ENCODE measurements at regions not wholly inside any gene's neighbourhood (a gene's known extent, or its start where the extent isn't known, plus 50 kb on each side); places are given as distances from the start of the nearest gene placed in this dataset.

- Mint-ChIP-seq H3K4me3 (no peak overlapping the region), H3K9me3 (no peaks in the 10 kb centered on the region), H3K27me3 (ENCODE audit: low read depth) (peaks cover 2% of the 10 kb centered on the region), H3K36me3 (ENCODE audit: insufficient read depth) (no peaks in the 10 kb centered on the region), H3K4me1 (ENCODE audit: low read depth) (no peaks in the 10 kb centered on the region)
- DNase-seq (no peak), ATAC-seq (no peak)
Observed at GRCh38 chr7:21192657-21193056, 235.2 kb upstream of the SP4 start.

- Mint-ChIP-seq H3K4me3 (no peak overlapping the region), H3K36me3 (ENCODE audit: insufficient read depth) (no peaks in the 10 kb centered on the region), H3K27me3 (ENCODE audit: low read depth) (peaks cover 2% of the 10 kb centered on the region), H3K4me1 (ENCODE audit: low read depth) (no peaks in the 10 kb centered on the region), H3K9me3 (no peaks in the 10 kb centered on the region)
- ATAC-seq (no peak), DNase-seq (no peak)
Observed at GRCh38 chr7:21193895-21194294, 234.0 kb upstream of the SP4 start.

GRCh38 chr7:21194936-21195335, 232.9 kb upstream of the SP4 start:
- Mint-ChIP-seq H3K4me3 (no peak overlapping the region), H3K36me3 (ENCODE audit: insufficient read depth) (no peaks in the 10 kb centered on the region), H3K9me3 (no peaks in the 10 kb centered on the region), H3K27me3 (ENCODE audit: low read depth) (no peaks in the 10 kb centered on the region), H3K4me1 (ENCODE audit: low read depth) (no peaks in the 10 kb centered on the region)
- ATAC-seq (no peak), DNase-seq (no peak)

- H3K4me1 Mint-ChIP-seq (ENCODE audit: low read depth), result no peaks in the 10 kb centered on the region
- ATAC-seq, result no peak
- H3K4me3 Mint-ChIP-seq, result no peak overlapping the region
- H3K9me3 Mint-ChIP-seq, result no peaks in the 10 kb centered on the region
- H3K36me3 Mint-ChIP-seq (ENCODE audit: insufficient read depth), result no peaks in the 10 kb centered on the region
- peaks cover 2% of the 10 kb centered on the region for H3K27me3 Mint-ChIP-seq (ENCODE audit: low read depth)
- DNase-seq, result no peak
Observed at GRCh38 chr7:21198921-21199320, 229.0 kb upstream of the SP4 start.

- H3K27me3 Mint-ChIP-seq (ENCODE audit: low read depth), result peaks cover 2% of the 10 kb centered on the region
- ATAC-seq, result no peak
- H3K9me3 Mint-ChIP-seq, result no peaks in the 10 kb centered on the region
- no peaks in the 10 kb centered on the region for H3K36me3 Mint-ChIP-seq (ENCODE audit: insufficient read depth)
- DNase-seq, result no peak
- no peak overlapping the region for H3K4me3 Mint-ChIP-seq
- H3K4me1 Mint-ChIP-seq (ENCODE audit: low read depth), result no peaks in the 10 kb centered on the region
Observed at GRCh38 chr7:21200503-21200902, 227.4 kb upstream of the SP4 start.

GRCh38 chr7:21214657-21215056, 213.2 kb upstream of the SP4 start:
- Mint-ChIP-seq H3K9me3 (no peaks in the 10 kb centered on the region), H3K4me1 (ENCODE audit: low read depth) (no peaks in the 10 kb centered on the region), H3K4me3 (no peak overlapping the region), H3K27me3 (ENCODE audit: low read depth) (peaks cover 10% of the 10 kb centered on the region), H3K36me3 (ENCODE audit: insufficient read depth) (no peaks in the 10 kb centered on the region)
- ATAC-seq (no peak), DNase-seq (no peak)

GRCh38 chr7:21215307-21215706, 212.6 kb upstream of the SP4 start:
- H3K4me1 Mint-ChIP-seq (ENCODE audit: low read depth), result no peaks in the 10 kb centered on the region
- no peaks in the 10 kb centered on the region for H3K9me3 Mint-ChIP-seq
- no peak for ATAC-seq
- H3K36me3 Mint-ChIP-seq (ENCODE audit: insufficient read depth), result no peaks in the 10 kb centered on the region
- H3K4me3 Mint-ChIP-seq, result no peak overlapping the region
- peaks cover 8% of the 10 kb centered on the region for H3K27me3 Mint-ChIP-seq (ENCODE audit: low read depth)
- no peak for DNase-seq

- Mint-ChIP-seq H3K4me3 (no peak overlapping the region), H3K9me3 (no peaks in the 10 kb centered on the region), H3K4me1 (ENCODE audit: low read depth) (no peaks in the 10 kb centered on the region), H3K36me3 (ENCODE audit: insufficient read depth) (no peaks in the 10 kb centered on the region), H3K27me3 (ENCODE audit: low read depth) (peaks cover 6% of the 10 kb centered on the region)
- no peak for ATAC-seq
- no peak for DNase-seq
Observed at GRCh38 chr7:21217365-21217764, 210.5 kb upstream of the SP4 start.

- no peaks in the 10 kb centered on the region for H3K4me1 Mint-ChIP-seq (ENCODE audit: low read depth)
- H3K9me3 Mint-ChIP-seq, result no peaks in the 10 kb centered on the region
- H3K4me3 Mint-ChIP-seq, result no peak overlapping the region
- no peak for ATAC-seq
- H3K27me3 Mint-ChIP-seq (ENCODE audit: low read depth), result peaks cover 2% of the 10 kb centered on the region
- H3K36me3 Mint-ChIP-seq (ENCODE audit: insufficient read depth), result no peaks in the 10 kb centered on the region
- DNase-seq, result no peak
Observed at GRCh38 chr7:21218155-21218554, 209.7 kb upstream of the SP4 start.

- peaks cover 2% of the 10 kb centered on the region for H3K27me3 Mint-ChIP-seq (ENCODE audit: low read depth)
- no peak overlapping the region for H3K4me3 Mint-ChIP-seq
- H3K4me1 Mint-ChIP-seq (ENCODE audit: low read depth), result no peaks in the 10 kb centered on the region
- DNase-seq (no peak), ATAC-seq (no peak)
- no peaks in the 10 kb centered on the region for H3K9me3 Mint-ChIP-seq
- H3K36me3 Mint-ChIP-seq (ENCODE audit: insufficient read depth), result no peaks in the 10 kb centered on the region
Observed at GRCh38 chr7:21221130-21221529, 206.8 kb upstream of the SP4 start.

- ATAC-seq (no peak), DNase-seq (no peak)
- peaks cover 33% of the 10 kb centered on the region for H3K27me3 Mint-ChIP-seq (ENCODE audit: low read depth)
- no peaks in the 10 kb centered on the region for H3K36me3 Mint-ChIP-seq (ENCODE audit: insufficient read depth)
- H3K9me3 Mint-ChIP-seq, result no peaks in the 10 kb centered on the region
- no peaks in the 10 kb centered on the region for H3K4me1 Mint-ChIP-seq (ENCODE audit: low read depth)
- no peak overlapping the region for H3K4me3 Mint-ChIP-seq
Observed at GRCh38 chr7:21238400-21239116, 189.3 kb upstream of the SP4 start.

GRCh38 chr7:21243265-21243664, 184.6 kb upstream of the SP4 start:
- no peak for DNase-seq

GRCh38 chr7:21251151-21251800, 176.6 kb upstream of the SP4 start:
- H3K4me3 Mint-ChIP-seq, result no peak overlapping the region
- DNase-seq (no peak), ATAC-seq (no peak)
- H3K9me3 Mint-ChIP-seq, result no peaks in the 10 kb centered on the region
- no peaks in the 10 kb centered on the region for H3K36me3 Mint-ChIP-seq (ENCODE audit: insufficient read depth)
- peaks cover 3% of the 10 kb centered on the region for H3K4me1 Mint-ChIP-seq (ENCODE audit: low read depth)
- peaks cover 66% of the 10 kb centered on the region for H3K27me3 Mint-ChIP-seq (ENCODE audit: low read depth)

More at GRCh38 chr7:21243265-21243664, 184.6 kb upstream of the SP4 start:
- Mint-ChIP-seq H3K27me3 (ENCODE audit: low read depth) (peaks cover 24% of the 10 kb centered on the region), H3K9me3 (no peaks in the 10 kb centered on the region), H3K4me1 (ENCODE audit: low read depth) (no peaks in the 10 kb centered on the region), H3K4me3 (no peak overlapping the region), H3K36me3 (ENCODE audit: insufficient read depth) (no peaks in the 10 kb centered on the region)
- ATAC-seq, result no peak

GRCh38 chr7:21253740-21254687, 173.9 kb upstream of the SP4 start:
- H3K4me3 Mint-ChIP-seq, result no peak overlapping the region

More at GRCh38 chr7:21253740-21254687, 173.9 kb upstream of the SP4 start:
- ATAC-seq (peak; percentile 48 to 54), DNase-seq (peak; percentile 7)
- Mint-ChIP-seq H3K27me3 (ENCODE audit: low read depth) (peaks cover 58% of the 10 kb centered on the region), H3K36me3 (ENCODE audit: insufficient read depth) (no peaks in the 10 kb centered on the region), H3K9me3 (no peaks in the 10 kb centered on the region), H3K4me1 (ENCODE audit: low read depth) (peaks cover 3% of the 10 kb centered on the region)

All from activated T-cell treated with anti-CD3 and anti-CD28 coated beads, Interleukin-2, amount 50 U/mL, for 4 hours (primary cell).